HG02588 (cell line): ENCODE measurements at regions not wholly inside any gene's neighbourhood (a gene's known extent, or its start where the extent isn't known, plus 50 kb on each side); places are given as distances from the start of the nearest gene placed in this dataset.

Experiments used
- ATAC-seq: cut with Tn5 transposase; IDR thresholded peaks from one replicate; pipeline ENCODE4 v1.9.1; 2021; ENCODE audit warnings: mild to moderate bottlenecking, moderate library complexity; ENCODE audit not compliant: unreplicated experiment

GRCh38 chr6:14706378-14706929, 539.4 kb upstream of the JARID2 start:
- ATAC-seq = no peak

- ATAC-seq = no peak
Observed at GRCh38 chr6:14707276-14707675, 538.6 kb upstream of the JARID2 start.

DNA sequence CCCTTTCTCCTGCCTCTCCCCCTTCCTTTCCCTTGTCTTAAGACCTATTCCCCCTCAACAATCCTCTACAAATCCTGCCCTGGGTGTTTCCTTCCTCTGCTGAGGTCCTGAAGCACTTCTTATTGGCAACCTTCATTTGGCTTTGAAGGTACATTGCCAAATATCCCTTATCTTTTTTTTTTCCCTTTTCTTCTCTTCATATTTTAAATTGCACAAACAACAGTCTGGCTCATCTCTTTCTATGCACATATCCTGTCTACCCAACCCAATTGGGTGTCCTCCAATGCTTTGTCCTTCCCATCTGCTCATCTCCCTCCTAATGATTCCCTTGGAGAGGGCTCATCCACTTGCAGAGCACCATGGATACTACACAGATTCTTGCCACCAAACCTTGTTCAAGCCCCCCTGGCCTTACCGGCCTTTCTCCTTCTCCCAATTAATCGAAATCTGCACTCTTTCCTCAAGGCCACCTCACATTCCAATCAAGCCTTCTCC, 537.9 kb upstream of the JARID2 start:
- ATAC-seq = no peak

GRCh38 chr6:14709066-14709670, 536.7 kb upstream of the JARID2 start:
- no peak for ATAC-seq

GRCh38 chr6:14709900-14710299, 536.0 kb upstream of the JARID2 start:
- ATAC-seq = no peak

DNA sequence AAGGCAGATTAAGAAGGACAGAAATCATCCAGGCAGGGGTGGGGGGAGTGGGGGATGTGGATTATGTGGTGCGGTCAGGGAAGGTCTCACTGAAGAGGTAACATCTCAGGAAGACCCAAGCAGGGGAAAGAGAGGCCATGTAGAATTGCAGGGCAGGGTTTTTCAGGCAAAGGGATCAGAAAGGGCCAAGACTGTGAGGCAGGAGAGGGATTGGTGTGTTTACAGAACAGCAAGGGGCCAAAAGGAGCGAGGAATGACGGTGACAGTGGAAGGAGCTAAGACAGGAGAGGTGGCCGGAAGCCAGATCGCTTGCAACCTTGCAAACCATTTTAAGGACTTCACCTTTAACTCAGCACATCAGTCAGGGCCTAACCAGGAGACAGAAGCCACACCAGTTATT, 535.4 kb upstream of the JARID2 start:
- no peak for ATAC-seq

DNA sequence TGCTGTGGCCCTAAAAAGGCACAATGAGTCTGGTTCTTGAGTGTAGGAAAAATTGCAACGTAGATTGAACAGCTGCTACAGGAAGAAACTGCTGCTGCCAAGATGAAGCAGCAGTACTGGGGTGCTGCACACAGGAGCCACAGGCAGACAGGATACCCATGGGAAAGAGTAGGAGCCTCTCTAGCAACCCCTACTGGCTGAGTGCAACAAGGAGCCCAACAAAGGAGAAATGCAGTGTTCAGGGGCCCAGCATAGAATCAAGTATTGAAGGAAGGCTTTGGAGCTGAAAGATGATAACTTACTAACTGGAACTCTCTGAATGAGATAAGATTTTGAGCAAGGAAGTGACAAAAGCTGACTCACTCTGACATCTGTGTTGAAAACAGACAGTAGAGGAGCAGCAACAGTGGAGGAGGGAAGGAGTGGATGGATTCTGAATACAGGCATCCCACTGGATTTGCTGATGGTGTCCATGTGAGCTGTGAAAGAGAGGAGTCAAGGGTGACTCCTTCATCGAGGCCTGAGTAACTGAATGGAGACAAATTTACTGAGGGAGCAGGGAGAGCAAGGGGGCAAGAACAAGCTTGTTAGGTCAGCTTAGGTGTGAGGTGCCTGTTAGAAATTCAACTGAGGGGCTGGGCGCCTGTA, 534.7 kb upstream of the JARID2 start:
- no peak for ATAC-seq

- no peak for ATAC-seq
Observed at GRCh38 chr6:14711704-14712379, 534.0 kb upstream of the JARID2 start.

DNA sequence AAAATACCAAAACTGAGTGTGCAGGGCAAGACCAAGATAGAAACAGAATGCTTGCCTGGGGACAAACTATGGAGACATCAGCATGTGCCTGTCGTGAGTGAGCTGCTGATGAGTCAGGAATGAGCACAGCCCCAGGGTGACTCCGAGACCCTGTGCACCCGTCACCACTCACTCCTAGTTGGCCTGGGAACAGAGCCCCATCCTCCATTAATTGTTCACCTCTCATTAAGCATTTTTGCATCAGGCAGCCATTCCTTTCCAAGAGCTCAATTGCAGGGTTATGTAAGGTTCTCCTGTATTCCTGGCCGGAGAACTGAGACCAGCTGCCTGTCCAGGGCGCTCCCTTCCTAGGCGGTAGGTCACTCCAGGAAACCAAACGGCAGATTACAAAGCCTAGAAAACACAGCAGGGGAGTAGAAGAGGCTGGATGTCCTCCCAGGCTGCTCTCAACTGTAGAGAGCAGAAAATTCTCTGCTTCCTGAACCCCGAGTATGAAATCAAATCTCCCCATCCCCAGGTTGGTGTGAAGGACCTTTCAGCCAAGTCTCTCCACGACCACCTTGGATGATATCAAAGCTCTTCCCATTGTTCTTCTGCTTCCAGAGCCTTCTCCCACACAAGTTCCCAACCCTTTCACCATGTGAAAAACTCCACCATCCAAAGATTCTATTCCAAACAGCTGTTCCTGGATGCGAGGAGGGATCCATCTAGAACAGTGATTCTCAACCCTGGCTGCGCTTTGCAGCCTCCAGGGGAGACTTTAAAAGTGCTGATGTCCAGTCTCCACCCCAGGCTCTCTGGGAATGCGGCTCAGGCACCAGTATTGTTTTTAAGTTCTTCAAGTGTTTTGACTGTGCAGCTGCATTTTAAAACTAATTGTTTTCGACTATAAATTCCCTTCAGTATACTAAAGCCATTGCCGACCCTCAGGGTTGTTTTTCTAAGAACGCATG, 532.6 kb upstream of the JARID2 start:
- no peak for ATAC-seq

- no peak for ATAC-seq
Observed at GRCh38 chr6:14713966-14714631, 531.8 kb upstream of the JARID2 start.

DNA sequence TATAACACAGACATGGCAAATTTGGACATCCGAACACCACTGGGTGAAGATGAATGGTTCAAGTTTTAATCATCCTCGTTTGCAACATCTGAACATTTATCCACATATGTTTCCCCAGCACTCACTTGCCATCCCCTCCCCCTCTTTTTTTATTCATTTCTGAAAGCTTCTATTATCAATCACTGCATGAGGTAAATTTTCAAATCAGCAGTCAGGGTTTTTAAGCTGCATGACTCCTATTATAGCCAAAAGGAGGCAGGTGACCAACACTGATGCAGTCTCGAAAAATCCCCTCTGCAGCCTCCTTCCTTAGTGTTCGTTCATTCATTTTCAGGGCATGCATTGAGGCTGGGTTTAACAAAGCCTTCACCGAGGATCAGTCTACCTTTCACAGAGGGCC, 530.8 kb upstream of the JARID2 start:
- ATAC-seq = no peak

DNA sequence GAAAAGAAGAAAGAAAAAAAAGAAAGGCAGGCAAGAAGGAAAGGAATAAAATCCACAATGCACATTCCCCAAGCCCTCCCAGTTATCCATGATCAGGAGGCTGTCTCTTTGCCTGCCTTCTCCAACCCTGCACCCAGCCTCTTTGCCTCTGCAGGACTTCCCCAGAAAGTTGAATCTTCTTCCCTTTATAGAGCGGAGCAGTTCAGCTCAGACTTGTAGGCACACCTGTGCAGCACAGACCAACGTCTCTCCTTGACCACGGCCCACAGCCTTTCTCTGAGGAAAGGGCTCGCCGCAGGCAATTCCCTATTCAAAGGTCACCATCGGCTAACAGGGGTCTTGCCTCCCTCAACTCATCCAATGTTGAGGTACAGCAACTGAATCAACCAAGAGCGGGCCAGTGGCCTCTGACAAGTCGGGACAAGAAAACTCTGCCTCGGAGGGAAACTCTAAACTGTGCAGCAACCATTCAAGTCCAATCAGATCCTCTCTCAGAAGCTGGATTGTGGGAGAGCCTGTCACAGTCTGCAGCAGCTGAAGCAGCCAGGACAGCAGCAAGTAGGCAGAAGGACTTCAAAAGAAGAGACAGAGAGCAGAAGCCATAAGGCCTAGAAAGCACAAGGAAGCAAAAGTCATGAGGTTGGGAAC, 529.2 kb upstream of the JARID2 start:
- ATAC-seq = no peak

- ATAC-seq = no peak
Observed at GRCh38 chr6:14717307-14717706, 528.6 kb upstream of the JARID2 start.

DNA sequence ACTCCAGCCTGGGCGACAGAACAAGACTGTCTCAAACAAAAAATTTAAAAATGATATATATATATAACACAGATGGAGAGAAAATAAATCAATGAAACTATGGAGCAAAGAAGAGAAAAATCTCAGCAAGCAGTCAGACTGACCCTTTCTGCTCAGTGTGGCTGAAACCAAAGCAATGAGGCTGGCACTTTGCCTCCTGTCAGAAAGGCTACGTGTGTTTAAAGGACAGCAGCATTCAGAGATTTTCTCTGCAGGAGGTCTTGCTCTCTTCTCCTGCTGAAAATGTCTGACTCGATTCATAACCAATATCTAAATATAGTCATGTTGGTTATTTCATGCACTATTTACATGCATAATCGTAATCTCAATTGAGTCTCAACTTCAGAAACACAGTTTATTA, 527.0 kb upstream of the JARID2 start:
- ATAC-seq = no peak

- ATAC-seq = no peak
Observed at GRCh38 chr6:14719270-14719669, 526.6 kb upstream of the JARID2 start.

- ATAC-seq = no peak
Observed at GRCh38 chr6:14720411-14721102, 525.3 kb upstream of the JARID2 start.

GRCh38 chr6:14721103-14721758, 524.6 kb upstream of the JARID2 start:
- ATAC-seq = no peak

DNA sequence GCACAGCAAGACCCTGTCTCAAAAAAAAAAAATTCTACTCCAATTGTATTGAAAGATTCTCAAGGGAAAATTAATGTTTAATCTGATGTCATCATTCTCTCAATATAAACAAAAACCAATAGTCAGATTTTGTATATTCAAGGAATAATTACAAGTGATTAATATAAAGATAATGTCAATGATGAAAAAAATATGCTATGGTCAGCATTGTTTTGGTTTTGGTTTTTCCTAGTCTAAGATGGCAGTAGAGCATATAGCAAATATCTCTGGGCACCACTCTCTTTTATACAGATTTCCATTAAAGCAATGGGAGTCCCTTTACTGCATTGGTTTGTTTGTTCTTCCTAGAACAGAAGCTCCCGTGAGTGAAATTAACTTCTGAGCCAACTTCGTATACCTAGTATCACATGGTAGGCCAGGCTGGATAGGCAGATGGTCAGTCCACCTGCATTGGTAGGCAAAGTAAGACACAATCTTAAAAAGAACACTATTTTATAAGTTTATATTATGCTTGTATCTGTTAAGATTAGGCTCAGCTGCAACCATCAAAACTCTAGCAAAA, 523.8 kb upstream of the JARID2 start:
- no peak for ATAC-seq
